Activated CD4-positive, alpha-beta T cell treated with anti-CD3 and anti-CD28 coated beads, Interleukin-2, amount 10 ng/mL, durations not matched to agents 7 days and 5 days (primary cell): ENCODE measurements at regions not wholly inside any gene's neighbourhood (a gene's known extent, or its start where the extent isn't known, plus 50 kb on each side); places are given as distances from the start of the nearest gene placed in this dataset.

Experiments
- CTCF ChIA-PET: fragments of 350-600 bp; sonication (Branson Sonifier 250); formaldehyde crosslinking; loops from one replicate; lab custom pipeline; 2021; ENCODE audit warnings: antibody characterized with exemption; lab: Charles Lee
- POLR2A ChIA-PET: fragments of 350-600 bp; sonication (Branson Sonifier 250); formaldehyde crosslinking; loops from one replicate; lab custom pipeline; 2021; ENCODE audit warnings: antibody characterized with exemption; lab: Charles Lee
- DNase-seq: peaks from one replicate; pipeline ENCODE4 v3.0.0-alpha.2; 2020
- H3K27ac Mint-ChIP-seq: one replicate; pipeline ENCODE4 v1.8.0; 2021; ENCODE audit warnings: mild to moderate bottlenecking, moderate library complexity, mixed read lengths
- H3K27me3 Mint-ChIP-seq: one replicate; pipeline ENCODE4 v1.8.0; 2021; ENCODE audit warnings: mixed read lengths
- H3K36me3 Mint-ChIP-seq: one replicate; pipeline ENCODE4 v1.8.0; 2021; ENCODE audit warnings: low read depth, mixed read lengths
- H3K4me1 Mint-ChIP-seq: one replicate; pipeline ENCODE4 v1.8.0; 2021; ENCODE audit warnings: mixed read lengths
- H3K4me3 Mint-ChIP-seq: one replicate; pipeline ENCODE4 v1.8.0; 2021; ENCODE audit warnings: mild to moderate bottlenecking, moderate library complexity, mixed read lengths
- H3K9me3 Mint-ChIP-seq: one replicate; pipeline ENCODE4 v1.8.0; 2021; ENCODE audit warnings: mixed read lengths

GRCh38 chr1:199758626-199759255 lies 268.8 kb upstream of the NR5A2 start:
- no peak for DNase-seq
- Mint-ChIP-seq H3K36me3 (no peaks in the 10 kb centered on the region), H3K27ac (no peak overlapping the region), H3K27me3 (peaks cover 10% of the 10 kb centered on the region), H3K4me3 (no peak overlapping the region), H3K4me1 (no peaks in the 10 kb centered on the region), H3K9me3 (no peaks in the 10 kb centered on the region)
- ChIA-PET CTCF (no interaction called here), POLR2A (no interaction called here)

DNA sequence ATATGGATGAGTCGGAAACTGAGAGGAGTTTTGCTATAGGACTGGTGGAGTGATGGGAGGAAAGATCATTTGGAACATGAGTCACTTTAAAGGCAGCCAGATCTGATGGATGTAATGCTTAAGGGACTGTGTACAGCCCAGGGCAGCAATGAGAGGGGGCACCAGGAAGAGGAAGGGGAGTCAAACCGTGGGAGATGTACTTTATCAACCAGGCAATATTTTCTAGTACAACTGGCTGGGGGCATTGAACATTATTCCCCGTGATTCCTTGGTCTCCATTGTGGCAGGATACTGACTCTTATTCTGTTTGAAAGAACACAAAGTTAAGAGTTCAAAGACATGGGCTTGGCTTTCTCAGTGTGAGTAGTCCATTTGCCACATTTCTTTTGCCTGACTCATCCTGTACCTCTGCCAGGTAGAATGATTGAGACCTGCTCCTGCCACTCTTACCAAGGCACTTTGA lies 268.2 kb upstream of the NR5A2 start:
- ChIA-PET CTCF (no interaction called here), POLR2A (no interaction called here)
- Mint-ChIP-seq H3K4me3 (no peak overlapping the region), H3K27ac (no peak overlapping the region), H3K9me3 (no peaks in the 10 kb centered on the region), H3K36me3 (no peaks in the 10 kb centered on the region), H3K27me3 (peaks cover 10% of the 10 kb centered on the region), H3K4me1 (no peaks in the 10 kb centered on the region)
- no peak for DNase-seq

- H3K9me3 Mint-ChIP-seq, result no peaks in the 10 kb centered on the region
- H3K4me1 Mint-ChIP-seq, result no peaks in the 10 kb centered on the region
- no peak overlapping the region for H3K27ac Mint-ChIP-seq
- POLR2A ChIA-PET, result no interaction called here
- peaks cover 5% of the 10 kb centered on the region for H3K27me3 Mint-ChIP-seq
- no peak for DNase-seq
- CTCF ChIA-PET, result no interaction called here
- no peak overlapping the region for H3K4me3 Mint-ChIP-seq
- no peaks in the 10 kb centered on the region for H3K36me3 Mint-ChIP-seq
These were observed 264.9 kb upstream of the NR5A2 start for GRCh38 chr1:199762572-199762971.

- no peak for DNase-seq
- Mint-ChIP-seq H3K36me3 (no peaks in the 10 kb centered on the region), H3K4me3 (no peak overlapping the region), H3K27me3 (peaks cover 13% of the 10 kb centered on the region), H3K9me3 (peaks cover 5% of the 10 kb centered on the region), H3K27ac (no peak overlapping the region), H3K4me1 (no peaks in the 10 kb centered on the region)
- ChIA-PET CTCF (no interaction called here), POLR2A (no interaction called here)
These were observed 261.2 kb upstream of the NR5A2 start for GRCh38 chr1:199766218-199766792.

DNA sequence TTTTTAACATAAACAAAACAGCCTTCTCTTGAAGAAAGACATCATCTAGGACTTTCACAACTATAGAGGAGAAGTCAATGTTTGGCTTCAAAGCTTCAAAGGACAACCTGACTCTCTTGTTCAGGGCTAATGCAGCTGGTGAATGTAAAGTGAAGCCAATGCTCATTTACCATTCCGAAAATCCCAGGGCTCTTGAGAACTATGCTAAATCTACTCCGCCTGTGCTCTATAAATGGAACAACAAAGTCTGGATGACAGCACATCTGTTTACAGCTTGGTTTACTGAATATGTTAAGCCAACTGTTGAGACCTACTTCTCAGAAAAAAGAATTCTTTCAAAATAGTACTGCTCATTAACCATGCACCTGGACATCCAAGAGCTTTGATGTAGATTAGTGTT lies 259.8 kb upstream of the NR5A2 start:
- CTCF ChIA-PET, result no interaction called here
- peaks cover 13% of the 10 kb centered on the region for H3K27me3 Mint-ChIP-seq
- POLR2A ChIA-PET, result no interaction called here

GRCh38 chr1:199774433-199775089 lies 252.9 kb upstream of the NR5A2 start:
- H3K9me3 Mint-ChIP-seq, result no peaks in the 10 kb centered on the region
- H3K4me1 Mint-ChIP-seq, result no peaks in the 10 kb centered on the region
- ChIA-PET POLR2A (no interaction called here), CTCF (no interaction called here)
- H3K27me3 Mint-ChIP-seq, result peaks cover 2% of the 10 kb centered on the region
- no peak overlapping the region for H3K27ac Mint-ChIP-seq
- H3K36me3 Mint-ChIP-seq, result no peaks in the 10 kb centered on the region
- H3K4me3 Mint-ChIP-seq, result no peak overlapping the region
- no peak for DNase-seq

More for the DNA sequence above, 259.8 kb upstream of the NR5A2 start:
- Mint-ChIP-seq H3K36me3 (no peaks in the 10 kb centered on the region), H3K4me1 (no peaks in the 10 kb centered on the region), H3K4me3 (no peak overlapping the region), H3K9me3 (peaks cover 5% of the 10 kb centered on the region), H3K27ac (no peak overlapping the region)
- DNase-seq, result no peak

DNA sequence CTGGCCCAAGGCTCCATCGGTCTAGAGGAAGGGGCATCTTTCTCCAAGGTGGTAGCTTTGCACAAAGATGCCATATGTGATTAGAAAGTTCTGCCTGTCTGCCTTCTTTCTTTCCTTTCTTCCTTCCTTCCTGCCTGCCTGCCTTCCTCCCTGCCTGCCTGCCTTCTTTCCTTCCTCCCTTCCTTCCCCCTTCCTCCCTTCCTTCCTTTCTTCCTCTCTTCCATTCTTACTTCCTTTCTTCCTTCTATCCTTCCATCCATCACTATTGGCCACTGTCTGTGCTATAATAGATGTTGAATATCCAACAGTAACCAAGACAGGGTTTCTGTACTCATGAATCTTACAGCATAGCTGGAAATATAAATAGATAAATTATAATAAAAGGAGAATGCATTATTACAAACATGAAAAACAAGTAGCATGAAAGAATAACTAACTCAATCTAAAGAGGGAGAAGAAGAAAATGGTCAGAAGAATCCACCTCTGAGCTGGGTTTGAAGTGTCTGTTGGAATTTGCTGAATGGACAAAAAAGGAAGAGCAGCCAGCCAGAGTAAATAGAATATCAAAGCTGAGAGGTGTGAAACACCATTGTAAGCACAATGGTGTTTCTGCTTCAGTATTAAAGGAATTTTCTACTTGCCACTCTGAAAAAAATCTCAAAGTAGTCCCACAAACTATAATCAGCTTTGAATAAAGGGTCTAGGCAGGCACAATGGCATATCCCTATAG lies 250.6 kb upstream of the NR5A2 start:
- peaks cover 2% of the 10 kb centered on the region for H3K27me3 Mint-ChIP-seq
- H3K4me3 Mint-ChIP-seq, result no peak overlapping the region
- CTCF ChIA-PET, result no interaction called here
- no peaks in the 10 kb centered on the region for H3K4me1 Mint-ChIP-seq
- H3K27ac Mint-ChIP-seq, result no peak overlapping the region
- no peaks in the 10 kb centered on the region for H3K36me3 Mint-ChIP-seq
- H3K9me3 Mint-ChIP-seq, result no peaks in the 10 kb centered on the region
- POLR2A ChIA-PET, result no interaction called here
- no peak for DNase-seq

- POLR2A ChIA-PET, result no interaction called here
- H3K27ac Mint-ChIP-seq, result no peak overlapping the region
- no peaks in the 10 kb centered on the region for H3K4me1 Mint-ChIP-seq
- no peak overlapping the region for H3K4me3 Mint-ChIP-seq
- H3K9me3 Mint-ChIP-seq, result no peaks in the 10 kb centered on the region
- DNase-seq, result no peak
- no peaks in the 10 kb centered on the region for H3K36me3 Mint-ChIP-seq
- peaks cover 2% of the 10 kb centered on the region for H3K27me3 Mint-ChIP-seq
- CTCF ChIA-PET, result interaction anchor here (0.8 to 1.1 kb wide), 2 partner anchors 8 to 55 kb away, joined by 3 to 4 read pairs; no protein-coding TSS in a partner anchor
These were observed 249.1 kb upstream of the NR5A2 start for GRCh38 chr1:199778324-199778955.

DNA sequence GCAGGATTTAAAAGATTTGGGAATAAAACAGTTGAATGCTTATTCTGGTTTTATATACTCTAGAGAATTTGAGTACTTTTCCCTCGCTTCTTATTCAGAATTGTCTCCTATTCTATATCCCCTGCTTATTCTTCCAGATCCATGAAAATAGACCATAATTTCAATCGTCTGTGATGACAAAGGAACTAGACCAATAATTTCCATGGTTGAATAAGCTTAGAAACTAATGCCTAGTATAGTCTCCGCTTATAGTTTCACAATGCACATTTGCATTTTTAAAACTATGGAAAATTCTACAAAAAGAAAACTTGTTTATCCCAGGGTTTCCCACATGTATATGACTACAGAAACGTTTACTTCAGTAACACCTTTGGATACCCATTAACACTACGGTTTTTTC lies 247.4 kb upstream of the NR5A2 start:
- DNase-seq, result no peak
- ChIA-PET CTCF (no interaction called here), POLR2A (no interaction called here)
- Mint-ChIP-seq H3K4me1 (no peaks in the 10 kb centered on the region), H3K4me3 (no peak overlapping the region), H3K27ac (no peak overlapping the region), H3K9me3 (no peaks in the 10 kb centered on the region), H3K27me3 (no peaks in the 10 kb centered on the region), H3K36me3 (no peaks in the 10 kb centered on the region)

GRCh38 chr1:199780948-199781670 lies 246.4 kb upstream of the NR5A2 start:
- H3K9me3 Mint-ChIP-seq, result no peaks in the 10 kb centered on the region
- no peaks in the 10 kb centered on the region for H3K36me3 Mint-ChIP-seq

DNA sequence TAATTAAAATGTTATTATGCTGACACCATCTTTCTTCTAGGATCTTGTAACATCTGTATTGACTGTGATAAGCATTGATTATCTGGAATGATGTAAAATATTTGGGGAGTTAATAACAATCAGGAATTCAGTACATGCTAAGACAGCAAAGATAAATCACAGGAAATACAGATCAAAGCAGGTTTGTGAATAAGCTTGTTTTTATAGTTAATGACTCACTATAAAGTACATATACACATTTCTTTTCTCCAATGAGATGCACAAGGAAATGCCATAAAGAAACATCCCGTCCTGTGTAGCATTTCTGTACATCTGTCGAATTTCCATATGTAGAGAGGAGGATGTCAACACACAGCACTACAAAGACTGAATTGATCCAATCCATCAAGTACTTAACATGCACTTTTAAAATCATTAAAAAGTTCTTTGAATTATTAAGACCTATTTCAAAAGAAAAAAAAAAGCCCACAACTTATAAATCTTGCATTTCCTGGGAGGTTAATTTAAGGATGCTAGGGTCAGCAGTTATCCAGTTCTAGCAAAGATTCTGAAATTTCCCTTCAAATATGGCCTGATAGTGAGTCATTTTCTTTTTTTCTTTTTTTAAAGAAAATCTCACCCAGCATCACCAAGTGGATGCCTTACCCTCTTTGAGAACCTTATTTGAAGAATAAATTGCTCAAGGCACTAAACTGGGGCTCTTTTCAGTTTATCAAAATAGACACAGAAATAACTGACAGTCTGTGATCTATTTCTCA lies 243.2 kb upstream of the NR5A2 start:
- no peak overlapping the region for H3K4me3 Mint-ChIP-seq
- DNase-seq, result no peak
- H3K9me3 Mint-ChIP-seq, result no peaks in the 10 kb centered on the region
- ChIA-PET CTCF (no interaction called here), POLR2A (no interaction called here)
- no peaks in the 10 kb centered on the region for H3K36me3 Mint-ChIP-seq
- no peak overlapping the region for H3K27ac Mint-ChIP-seq
- H3K27me3 Mint-ChIP-seq, result peaks cover 3% of the 10 kb centered on the region
- H3K4me1 Mint-ChIP-seq, result no peaks in the 10 kb centered on the region

More at GRCh38 chr1:199780948-199781670, 246.4 kb upstream of the NR5A2 start:
- Mint-ChIP-seq H3K27ac (no peak overlapping the region), H3K4me3 (no peak overlapping the region), H3K27me3 (peaks cover 2% of the 10 kb centered on the region), H3K4me1 (no peaks in the 10 kb centered on the region)
- DNase-seq, result no peak
- ChIA-PET CTCF (no interaction called here), POLR2A (no interaction called here)

GRCh38 chr1:199786695-199787094 lies 240.8 kb upstream of the NR5A2 start:
- Mint-ChIP-seq H3K9me3 (no peaks in the 10 kb centered on the region), H3K36me3 (no peaks in the 10 kb centered on the region), H3K27me3 (peaks cover 7% of the 10 kb centered on the region), H3K4me1 (no peaks in the 10 kb centered on the region), H3K4me3 (no peak overlapping the region), H3K27ac (no peak overlapping the region)
- no peak for DNase-seq
- ChIA-PET CTCF (interaction anchor here (0.6 kb wide), 3 partner anchors 13 to 87 kb away, joined by 3 to 5 read pairs (median 3); no protein-coding TSS in a partner anchor), POLR2A (no interaction called here)
